Progenitor cell of endocrine pancreas (in vitro differentiated cells): ENCODE measurements at regions not wholly inside any gene's neighbourhood (a gene's known extent, or its start where the extent isn't known, plus 50 kb on each side); places are given as distances from the start of the nearest gene placed in this dataset.
"Not testable (repeated sequence)": the region's sequence is repeated elsewhere in the genome, so short reads cannot be mapped to it uniquely, and the experiment has no call there.

Experiments
- DNase-seq: peaks from one replicate; pipeline ENCODE4 v3.0.0; 2021; ENCODE audit warnings: low spot score; ENCODE audit not compliant: unreplicated experiment
- H3K27ac Mint-ChIP-seq: 2 replicates; pipeline ENCODE4 v1.8.0; 2021; ENCODE audit warnings: mild to moderate bottlenecking, moderate library complexity, mixed read lengths
- H3K27me3 Mint-ChIP-seq: 2 replicates; pipeline ENCODE4 v1.8.0; 2021; ENCODE audit warnings: mixed read lengths
- H3K36me3 Mint-ChIP-seq: 2 replicates; pipeline ENCODE4 v1.8.0; 2022; ENCODE audit warnings: mixed read lengths; ENCODE audit not compliant: insufficient read depth
- H3K4me1 Mint-ChIP-seq: 2 replicates; pipeline ENCODE4 v1.8.0; 2021; ENCODE audit warnings: low read depth, mixed read lengths
- H3K4me3 Mint-ChIP-seq: 2 replicates; pipeline ENCODE4 v1.8.0; 2021; ENCODE audit warnings: low read depth, mild to moderate bottlenecking, moderate library complexity, mixed read lengths
- H3K9me3 Mint-ChIP-seq: 2 replicates; pipeline ENCODE4 v1.8.0; 2021; ENCODE audit warnings: low read depth, mixed read lengths
- TF ChIP-seq, protein P1 (sequence below): fragments of 200-600 bp; sonication (generic); IDR thresholded peaks from one replicate; pipeline ENCODE4 v1.5.0; 2021; ENCODE audit warnings: antibody characterized with exemption, mild to moderate bottlenecking; ENCODE audit not compliant: unreplicated experiment

GRCh38 chr4:104643805-104644204, 149.1 kb upstream of the CXXC4 start:
- H3K27ac Mint-ChIP-seq: no peak overlapping the region
- TF ChIP-seq, protein P1, sequence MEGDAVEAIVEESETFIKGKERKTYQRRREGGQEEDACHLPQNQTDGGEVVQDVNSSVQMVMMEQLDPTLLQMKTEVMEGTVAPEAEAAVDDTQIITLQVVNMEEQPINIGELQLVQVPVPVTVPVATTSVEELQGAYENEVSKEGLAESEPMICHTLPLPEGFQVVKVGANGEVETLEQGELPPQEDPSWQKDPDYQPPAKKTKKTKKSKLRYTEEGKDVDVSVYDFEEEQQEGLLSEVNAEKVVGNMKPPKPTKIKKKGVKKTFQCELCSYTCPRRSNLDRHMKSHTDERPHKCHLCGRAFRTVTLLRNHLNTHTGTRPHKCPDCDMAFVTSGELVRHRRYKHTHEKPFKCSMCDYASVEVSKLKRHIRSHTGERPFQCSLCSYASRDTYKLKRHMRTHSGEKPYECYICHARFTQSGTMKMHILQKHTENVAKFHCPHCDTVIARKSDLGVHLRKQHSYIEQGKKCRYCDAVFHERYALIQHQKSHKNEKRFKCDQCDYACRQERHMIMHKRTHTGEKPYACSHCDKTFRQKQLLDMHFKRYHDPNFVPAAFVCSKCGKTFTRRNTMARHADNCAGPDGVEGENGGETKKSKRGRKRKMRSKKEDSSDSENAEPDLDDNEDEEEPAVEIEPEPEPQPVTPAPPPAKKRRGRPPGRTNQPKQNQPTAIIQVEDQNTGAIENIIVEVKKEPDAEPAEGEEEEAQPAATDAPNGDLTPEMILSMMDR: no peak
- H3K27me3 Mint-ChIP-seq: no peaks in the 10 kb centered on the region
- peaks cover 4% of the 10 kb centered on the region for H3K9me3 Mint-ChIP-seq
- H3K4me3 Mint-ChIP-seq: no peak overlapping the region
- H3K4me1 Mint-ChIP-seq: peaks cover 11% of the 10 kb centered on the region
- no peak for DNase-seq
- no peaks in the 10 kb centered on the region for H3K36me3 Mint-ChIP-seq

GRCh38 chr4:104649631-104650030, 154.9 kb upstream of the CXXC4 start:
- H3K4me3 Mint-ChIP-seq: no peak overlapping the region
- DNase-seq: no peak
- TF ChIP-seq, protein P1: no peak
- no peaks in the 10 kb centered on the region for H3K27me3 Mint-ChIP-seq
- peaks cover 5% of the 10 kb centered on the region for H3K4me1 Mint-ChIP-seq
- H3K36me3 Mint-ChIP-seq: no peaks in the 10 kb centered on the region
- H3K27ac Mint-ChIP-seq: no peak overlapping the region
- H3K9me3 Mint-ChIP-seq: peaks cover 15% of the 10 kb centered on the region

GRCh38 chr4:104662269-104662668, 167.6 kb upstream of the CXXC4 start:
- not testable (repeated sequence) for H3K27ac Mint-ChIP-seq, H3K9me3 Mint-ChIP-seq, H3K27me3 Mint-ChIP-seq, H3K4me3 Mint-ChIP-seq, H3K36me3 Mint-ChIP-seq, DNase-seq
- peaks cover 19% of the 10 kb centered on the region for H3K4me1 Mint-ChIP-seq

GRCh38 chr4:104677116-104677515, 182.4 kb upstream of the CXXC4 start:
- peaks cover 7% of the 10 kb centered on the region for H3K9me3 Mint-ChIP-seq
- DNase-seq: no peak
- no peaks in the 10 kb centered on the region for H3K27me3 Mint-ChIP-seq
- no peaks in the 10 kb centered on the region for H3K36me3 Mint-ChIP-seq
- peaks cover 4% of the 10 kb centered on the region for H3K4me1 Mint-ChIP-seq
- H3K4me3 Mint-ChIP-seq: no peak overlapping the region
- TF ChIP-seq, protein P1: no peak
- H3K27ac Mint-ChIP-seq: no peak overlapping the region

DNA sequence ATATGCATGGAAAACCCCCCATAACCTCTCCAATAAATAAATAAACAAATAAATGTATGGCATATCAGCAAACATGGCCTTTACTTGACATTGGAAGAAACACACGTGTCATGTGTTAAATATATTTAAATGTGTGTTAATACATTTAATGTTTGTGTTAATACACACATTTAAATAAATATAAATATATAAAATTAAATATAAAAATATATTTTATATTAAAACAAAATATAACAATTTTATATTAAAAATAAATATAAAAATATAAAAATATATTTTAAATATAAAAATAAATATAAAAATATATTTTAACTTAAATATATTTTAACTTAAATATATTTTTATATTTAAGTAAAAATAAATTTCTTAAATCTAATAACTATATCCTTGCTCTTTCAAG, 187.6 kb upstream of the CXXC4 start:
- H3K4me1 Mint-ChIP-seq: no peaks in the 10 kb centered on the region
- peaks cover 1% of the 10 kb centered on the region for H3K36me3 Mint-ChIP-seq
- H3K4me3 Mint-ChIP-seq: no peak overlapping the region
- H3K9me3 Mint-ChIP-seq: peaks cover 8% of the 10 kb centered on the region
- no peak overlapping the region for H3K27ac Mint-ChIP-seq
- DNase-seq: no peak
- H3K27me3 Mint-ChIP-seq: no peaks in the 10 kb centered on the region
- TF ChIP-seq, protein P1: no peak

DNA sequence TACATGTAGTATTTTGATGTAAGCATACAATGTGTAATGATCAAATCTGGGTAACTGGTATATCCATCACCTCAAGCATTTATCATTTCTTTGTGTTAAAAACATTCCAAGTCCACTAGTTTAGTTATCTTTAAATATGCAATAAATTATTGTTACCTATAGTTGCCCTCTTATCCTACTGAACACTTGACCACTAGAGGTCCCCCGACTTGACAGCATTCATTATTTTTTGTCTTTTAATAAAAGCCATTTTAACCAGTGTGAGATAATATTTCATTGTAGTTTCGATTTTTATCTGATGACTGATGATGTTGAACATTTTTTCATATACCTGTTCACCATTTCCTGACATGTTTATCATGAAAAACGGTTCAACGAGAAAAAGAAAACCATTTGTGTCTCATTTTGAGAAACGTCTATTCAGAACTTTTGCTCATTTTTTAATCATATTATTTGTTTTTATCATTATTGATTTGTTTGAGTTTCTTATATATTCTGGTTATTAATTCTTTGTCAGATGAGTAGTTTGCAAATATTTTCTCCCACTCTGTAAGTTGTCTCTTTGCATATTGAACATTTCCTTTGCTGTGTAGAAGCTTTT, 199.0 kb upstream of the CXXC4 start:
- Mint-ChIP-seq H3K9me3 (peaks cover 5% of the 10 kb centered on the region), H3K36me3 (peaks cover 1% of the 10 kb centered on the region), H3K27ac (no peak overlapping the region), H3K27me3 (no peaks in the 10 kb centered on the region), H3K4me1 (no peaks in the 10 kb centered on the region), H3K4me3 (no peak overlapping the region)
- TF ChIP-seq, protein P1: peak; percentile 28
- DNase-seq: no peak
